HG03280 (cell line): ENCODE measurements at regions not wholly inside any gene's neighbourhood (a gene's known extent, or its start where the extent isn't known, plus 50 kb on each side); places are given as distances from the start of the nearest gene placed in this dataset.

Experiments
- ATAC-seq: cut with Tn5 transposase; IDR thresholded peaks from one replicate; pipeline ENCODE4 v1.9.1; 2021; ENCODE audit warnings: mild to moderate bottlenecking, moderate library complexity; ENCODE audit not compliant: unreplicated experiment

DNA sequence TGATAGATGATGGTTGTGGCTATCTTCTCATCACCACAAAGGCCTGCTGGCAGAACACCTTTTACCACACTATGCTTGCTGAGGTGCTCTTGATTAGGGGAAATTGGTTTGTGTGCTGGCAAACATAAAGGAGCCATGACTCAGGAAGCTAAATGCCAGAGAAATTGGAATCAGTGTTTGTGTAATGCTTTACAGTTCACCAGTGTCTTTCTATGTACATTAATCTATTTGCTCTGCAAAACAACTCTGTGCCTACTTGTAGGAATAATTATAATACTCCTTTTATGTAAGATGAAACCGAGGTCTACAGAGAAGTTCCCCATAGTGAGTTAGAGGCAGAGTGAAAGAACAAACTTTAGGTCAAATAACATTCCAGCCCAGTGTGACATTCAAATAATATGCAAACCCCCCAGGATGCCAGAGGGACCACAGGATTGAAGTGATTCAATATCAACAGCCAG is 390.5 kb upstream of the HTR2A start:
- no peak for ATAC-seq

DNA sequence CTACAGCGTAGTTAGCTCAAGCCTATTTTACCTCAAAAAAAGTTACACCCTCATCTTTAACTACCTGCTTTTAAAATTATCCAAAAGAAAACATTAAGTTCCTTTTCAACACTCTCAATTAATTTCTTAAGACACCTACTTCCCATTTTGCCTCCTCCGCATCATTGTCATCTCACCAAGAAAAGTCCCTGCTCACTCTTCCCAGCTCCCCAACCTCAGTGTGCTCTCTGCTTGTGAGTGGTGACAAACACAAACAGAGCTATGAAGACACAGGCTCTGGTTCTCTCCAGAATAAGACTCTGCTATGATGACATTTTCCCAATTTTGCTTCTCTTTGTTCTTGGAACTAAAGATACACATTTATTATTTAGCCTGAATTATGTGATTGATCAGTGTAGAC is 385.1 kb upstream of the HTR2A start:
- ATAC-seq: no peak

DNA sequence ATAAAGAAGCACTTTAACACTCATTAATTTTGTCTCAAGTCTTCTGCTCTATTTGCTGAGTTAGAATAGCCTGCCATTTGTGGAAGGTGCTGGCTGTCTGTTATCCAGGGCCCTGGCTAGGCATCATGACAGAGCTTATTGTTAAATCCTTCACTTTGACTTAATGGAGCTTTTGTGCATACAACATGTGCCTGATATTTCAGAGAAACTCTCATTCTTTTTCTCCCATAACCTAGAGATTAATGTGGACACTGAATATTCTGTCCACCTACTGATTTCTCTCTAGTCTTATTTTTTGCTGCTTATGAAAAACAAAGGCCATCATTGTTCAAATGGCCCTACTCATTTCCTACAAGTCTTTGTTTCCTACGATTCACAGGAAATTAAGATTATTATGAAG is 383.1 kb upstream of the HTR2A start:
- no peak for ATAC-seq

DNA sequence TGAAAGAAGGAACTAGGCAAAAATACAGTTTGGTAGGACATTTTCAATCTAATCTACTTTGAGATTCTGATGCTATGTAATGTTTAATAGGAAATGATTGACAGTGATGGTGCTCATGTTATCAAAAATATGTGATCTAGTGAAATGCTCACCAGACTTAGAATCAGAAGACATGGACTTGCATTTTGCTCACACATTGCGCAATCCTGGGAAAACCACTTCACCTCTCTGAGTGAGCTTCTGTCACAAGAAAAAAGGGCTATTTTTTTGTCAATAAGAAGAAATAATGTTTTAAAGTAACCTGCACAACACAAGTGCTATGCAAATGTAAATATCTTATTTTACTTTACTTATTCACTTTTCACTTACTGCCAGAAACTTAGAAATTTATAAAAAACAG is 380.9 kb upstream of the HTR2A start:
- ATAC-seq: no peak

DNA sequence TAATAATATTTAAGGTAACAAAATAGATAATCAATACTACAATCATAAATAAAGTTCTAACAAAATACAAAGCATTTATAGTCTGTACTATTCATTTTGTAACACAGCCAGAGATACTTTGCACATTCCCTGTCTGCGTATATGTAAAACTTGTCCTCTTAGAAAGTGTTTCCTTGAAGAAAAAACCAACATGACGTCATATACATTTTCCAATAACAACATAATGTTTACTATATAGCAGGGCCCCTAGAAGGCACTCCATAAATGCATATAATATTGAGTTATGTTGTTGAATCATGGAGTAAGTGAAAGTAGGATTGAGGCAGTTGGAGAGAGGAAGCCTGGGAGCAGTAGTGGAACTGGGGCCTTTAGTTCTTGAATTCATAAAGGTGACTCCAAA is 371.4 kb upstream of the HTR2A start:
- ATAC-seq: no peak

GRCh38 chr13:47258384-47258783 is 361.5 kb upstream of the HTR2A start:
- no peak for ATAC-seq

DNA sequence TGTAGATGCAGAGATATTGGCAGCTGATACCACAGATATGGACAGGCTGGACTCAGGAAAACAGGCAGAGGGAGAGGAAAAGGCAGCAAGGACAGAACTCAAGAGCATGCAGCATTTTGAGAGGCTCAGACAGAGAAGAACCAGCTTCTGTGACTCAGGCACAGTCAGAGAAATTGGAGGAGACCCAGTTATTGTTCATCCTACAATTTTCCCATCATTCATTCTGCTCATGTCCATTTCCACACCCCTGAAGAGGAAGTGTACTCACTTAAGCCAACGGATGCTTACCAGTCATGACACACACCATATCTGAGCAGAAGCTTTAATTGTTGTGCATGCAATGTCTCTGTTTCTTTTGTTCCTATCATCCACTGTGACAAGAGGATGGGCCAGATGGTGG is 359.8 kb upstream of the HTR2A start:
- no peak for ATAC-seq

DNA sequence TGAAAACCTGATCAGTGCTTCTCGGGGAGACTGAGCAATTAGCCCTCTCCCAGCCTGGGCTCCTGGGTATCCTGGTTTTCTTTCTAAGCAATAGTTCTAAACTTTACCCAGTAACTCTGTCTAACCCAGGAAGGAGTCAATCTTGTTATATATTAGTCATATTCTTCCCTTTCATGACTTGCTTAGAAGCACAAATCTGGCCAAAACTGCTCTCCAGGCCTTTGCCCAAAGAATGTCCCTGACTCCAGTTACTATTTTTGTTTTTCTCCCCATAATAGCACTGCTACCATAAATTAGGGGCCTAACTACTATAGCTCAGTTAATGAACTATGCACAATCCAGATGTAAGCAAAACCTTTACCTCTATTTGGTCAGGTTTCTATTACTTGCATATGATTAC is 355.8 kb upstream of the HTR2A start:
- ATAC-seq: no peak

DNA sequence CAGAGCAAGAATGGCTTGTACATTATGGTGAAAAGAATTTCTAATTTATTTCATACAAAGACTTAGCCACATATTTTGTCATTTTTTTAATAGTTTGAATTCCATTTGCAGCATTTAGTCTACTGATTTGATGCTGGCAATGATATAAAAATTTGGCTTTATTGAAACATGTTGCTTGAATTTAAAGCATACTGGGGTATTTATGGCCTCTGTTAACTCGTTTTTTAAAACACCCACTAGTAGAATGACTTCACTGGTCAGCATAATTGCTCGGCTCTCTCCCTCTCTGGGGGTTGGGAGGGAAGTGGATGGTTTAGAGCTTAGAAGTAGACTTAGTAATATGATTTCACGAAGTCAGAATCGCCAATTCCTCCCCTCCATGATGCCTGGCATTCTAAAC is 354.9 kb upstream of the HTR2A start:
- no peak for ATAC-seq

GRCh38 chr13:47250146-47250545 is 353.3 kb upstream of the HTR2A start:
- ATAC-seq: no peak

DNA sequence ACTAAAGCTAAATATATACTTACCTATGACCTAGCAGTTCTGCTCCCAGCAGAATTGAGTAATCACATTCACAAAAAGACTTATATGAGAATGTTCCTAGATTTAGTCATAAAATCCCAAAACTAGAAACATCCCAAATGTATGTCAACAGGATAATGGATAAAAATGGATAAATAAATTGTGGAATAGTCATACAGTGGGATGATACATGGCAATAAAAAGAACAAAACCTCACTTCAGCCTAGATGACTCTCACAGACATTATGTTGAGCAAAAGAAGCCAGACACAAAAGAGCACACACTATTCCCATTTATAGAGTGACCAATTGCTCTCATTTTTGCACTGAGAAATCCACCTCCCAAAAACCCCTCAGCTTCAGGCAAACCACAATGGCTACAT is 352.4 kb upstream of the HTR2A start:
- no peak for ATAC-seq

DNA sequence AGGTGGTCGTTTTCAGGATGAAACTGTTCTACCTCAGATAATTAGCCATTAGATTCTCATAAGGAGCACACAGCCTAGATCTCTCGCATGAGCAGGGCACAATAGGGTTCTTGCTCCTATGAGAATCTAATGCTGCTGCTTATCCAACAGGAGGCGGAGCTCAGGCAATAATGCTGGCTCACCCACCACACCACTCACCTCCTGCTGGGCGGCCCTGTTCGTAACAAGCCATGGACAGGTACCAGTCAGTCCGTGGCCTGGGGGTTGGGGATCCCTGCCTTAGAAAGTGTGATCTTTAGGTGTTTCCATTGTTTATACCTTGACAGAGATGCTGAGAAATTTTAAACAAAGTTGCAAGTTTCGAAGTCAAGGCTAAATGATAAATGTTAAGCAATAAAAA is 344.6 kb upstream of the HTR2A start:
- ATAC-seq: no peak

- ATAC-seq: no peak
These were observed 342.2 kb upstream of the HTR2A start for GRCh38 chr13:47239025-47239424.

GRCh38 chr13:47237571-47237970 is 340.7 kb upstream of the HTR2A start:
- ATAC-seq: no peak

GRCh38 chr13:47233734-47234133 is 336.9 kb upstream of the HTR2A start:
- no peak for ATAC-seq

- ATAC-seq: no peak
These were observed 335.7 kb upstream of the HTR2A start for GRCh38 chr13:47232516-47232915.

GRCh38 chr13:47230155-47230554 is 333.3 kb upstream of the HTR2A start:
- ATAC-seq: no peak

- no peak for ATAC-seq
These were observed 329.7 kb upstream of the HTR2A start for GRCh38 chr13:47226516-47226915.

DNA sequence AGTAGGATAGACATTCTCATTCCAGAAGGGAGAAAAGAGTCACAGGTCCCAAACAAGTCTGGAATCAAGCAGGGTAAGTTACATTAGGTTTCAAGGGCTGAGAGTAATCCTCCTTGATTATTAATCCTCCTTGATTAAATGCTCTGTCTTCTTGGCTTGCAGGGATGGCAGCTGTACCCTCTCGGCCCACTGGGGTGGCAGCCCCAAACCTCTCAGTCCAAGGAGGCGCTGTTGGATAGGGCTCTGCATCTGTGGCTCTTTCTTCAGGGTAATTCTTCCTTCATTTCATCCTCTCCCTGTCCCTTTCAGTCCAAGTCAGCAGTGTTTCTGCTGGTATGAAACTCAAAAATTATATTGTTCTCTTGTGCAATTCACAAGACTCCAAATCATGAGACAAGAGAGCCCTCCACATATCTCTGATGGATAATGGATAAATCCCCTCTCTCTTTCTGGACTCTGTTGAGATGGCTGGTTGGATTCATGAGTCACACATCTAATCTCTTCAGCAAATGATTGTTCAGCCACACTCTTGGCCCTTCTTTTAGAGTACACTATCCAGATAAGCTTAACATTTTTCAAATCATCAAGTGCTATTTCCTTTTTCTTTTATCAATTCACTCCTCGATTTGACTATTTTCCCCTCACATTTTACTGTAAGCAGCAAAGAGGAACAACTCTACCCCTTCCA is 323.7 kb upstream of the HTR2A start:
- ATAC-seq: no peak

- no peak for ATAC-seq
These were observed 321.8 kb upstream of the HTR2A start for GRCh38 chr13:47218611-47219010.

DNA sequence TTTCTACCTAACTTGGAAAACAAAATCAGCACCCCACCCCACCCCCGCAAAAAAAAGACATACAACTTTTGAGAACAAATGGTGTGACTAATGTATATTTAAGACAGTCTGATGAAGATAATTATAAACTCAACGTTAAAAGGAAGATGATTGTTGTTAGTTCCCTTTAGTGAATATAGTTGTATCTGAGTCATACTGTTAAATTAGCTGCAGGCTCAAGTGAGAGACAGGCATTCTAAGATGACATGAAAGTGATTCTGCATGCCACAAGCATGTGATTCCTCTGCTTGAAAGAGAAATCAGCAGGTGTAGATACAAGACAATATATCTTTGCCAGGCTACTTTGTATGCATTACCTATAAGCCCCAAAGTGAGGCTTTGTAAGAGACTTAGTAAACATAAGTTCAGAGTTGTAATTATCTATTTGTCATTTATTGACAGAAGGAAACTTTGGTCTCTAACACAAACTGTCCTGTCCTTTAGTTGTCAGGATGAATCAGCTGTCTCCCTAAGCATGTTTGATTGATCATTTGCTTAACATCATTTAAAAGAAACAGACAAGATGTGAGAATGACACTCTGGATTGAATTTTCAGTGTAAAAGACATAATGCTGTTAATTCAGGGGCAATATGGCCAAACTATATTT is 319.4 kb upstream of the HTR2A start:
- ATAC-seq: no peak

DNA sequence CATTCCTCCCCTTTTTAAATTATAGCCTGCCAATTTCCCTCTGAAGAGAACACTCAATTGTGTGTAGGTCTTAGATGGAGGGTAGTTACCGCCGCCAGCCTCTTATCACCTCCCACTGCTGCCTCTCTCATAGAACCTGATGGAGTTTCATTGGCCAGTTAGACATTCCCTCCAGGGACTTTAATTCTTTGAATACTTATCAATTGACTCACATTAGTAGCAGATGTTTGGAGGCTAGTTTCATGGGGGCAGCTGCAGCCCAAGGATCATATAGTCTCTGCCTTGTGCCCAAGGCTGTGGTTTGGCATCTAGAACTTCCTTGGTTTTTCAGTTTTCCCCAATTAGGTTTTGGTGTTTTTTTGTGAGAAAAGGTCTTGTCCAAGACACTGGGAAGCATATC is 318.9 kb upstream of the HTR2A start:
- no peak for ATAC-seq

GRCh38 chr13:47213047-47213446 is 316.2 kb upstream of the HTR2A start:
- no peak for ATAC-seq
